ENCODE measurements at regions not wholly inside any gene's neighbourhood (a gene's known extent, or its start where the extent isn't known, plus 50 kb on each side); places are given as distances from the start of the nearest gene placed in this dataset.

DNA sequence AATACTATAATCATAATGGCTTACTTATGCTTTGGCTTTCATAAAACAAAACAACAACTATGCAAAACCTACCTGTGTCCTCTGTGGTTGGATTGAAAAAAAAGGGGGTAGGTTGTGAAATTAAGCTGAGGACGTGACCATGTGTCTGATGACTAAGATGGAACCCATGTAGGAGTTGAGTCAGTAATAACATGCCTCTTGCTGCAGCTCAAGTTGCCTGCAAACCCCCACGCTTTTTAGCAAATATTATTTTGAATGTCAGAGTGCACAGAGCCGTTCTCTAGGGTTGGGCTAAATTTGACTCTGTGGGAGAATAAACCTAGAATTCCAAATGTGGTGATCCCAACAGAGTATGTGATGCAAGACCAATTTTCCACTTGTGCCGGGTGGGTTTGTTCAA, 209.3 kb downstream of the KCNRG start:
- Histone ChIP-seq H3K4me3 (ENCODE audit: low read depth, low read length) (no peak overlapping the region), H3K9me3 (no peaks in the 10 kb centered on the region), H3K4me1 (peaks cover 5% of the 10 kb centered on the region; the same call in 1 of the 2 replicates), H3K27me3 (no peaks in the 10 kb centered on the region), H3K36me3 (no peaks in the 10 kb centered on the region)
- TF ChIP-seq, protein P1, sequence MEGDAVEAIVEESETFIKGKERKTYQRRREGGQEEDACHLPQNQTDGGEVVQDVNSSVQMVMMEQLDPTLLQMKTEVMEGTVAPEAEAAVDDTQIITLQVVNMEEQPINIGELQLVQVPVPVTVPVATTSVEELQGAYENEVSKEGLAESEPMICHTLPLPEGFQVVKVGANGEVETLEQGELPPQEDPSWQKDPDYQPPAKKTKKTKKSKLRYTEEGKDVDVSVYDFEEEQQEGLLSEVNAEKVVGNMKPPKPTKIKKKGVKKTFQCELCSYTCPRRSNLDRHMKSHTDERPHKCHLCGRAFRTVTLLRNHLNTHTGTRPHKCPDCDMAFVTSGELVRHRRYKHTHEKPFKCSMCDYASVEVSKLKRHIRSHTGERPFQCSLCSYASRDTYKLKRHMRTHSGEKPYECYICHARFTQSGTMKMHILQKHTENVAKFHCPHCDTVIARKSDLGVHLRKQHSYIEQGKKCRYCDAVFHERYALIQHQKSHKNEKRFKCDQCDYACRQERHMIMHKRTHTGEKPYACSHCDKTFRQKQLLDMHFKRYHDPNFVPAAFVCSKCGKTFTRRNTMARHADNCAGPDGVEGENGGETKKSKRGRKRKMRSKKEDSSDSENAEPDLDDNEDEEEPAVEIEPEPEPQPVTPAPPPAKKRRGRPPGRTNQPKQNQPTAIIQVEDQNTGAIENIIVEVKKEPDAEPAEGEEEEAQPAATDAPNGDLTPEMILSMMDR (IDR thresholded peaks at IDR 0.05; ENCODE audit: low read depth, low read length) = no peak
- DNase-seq = no peak

DNA sequence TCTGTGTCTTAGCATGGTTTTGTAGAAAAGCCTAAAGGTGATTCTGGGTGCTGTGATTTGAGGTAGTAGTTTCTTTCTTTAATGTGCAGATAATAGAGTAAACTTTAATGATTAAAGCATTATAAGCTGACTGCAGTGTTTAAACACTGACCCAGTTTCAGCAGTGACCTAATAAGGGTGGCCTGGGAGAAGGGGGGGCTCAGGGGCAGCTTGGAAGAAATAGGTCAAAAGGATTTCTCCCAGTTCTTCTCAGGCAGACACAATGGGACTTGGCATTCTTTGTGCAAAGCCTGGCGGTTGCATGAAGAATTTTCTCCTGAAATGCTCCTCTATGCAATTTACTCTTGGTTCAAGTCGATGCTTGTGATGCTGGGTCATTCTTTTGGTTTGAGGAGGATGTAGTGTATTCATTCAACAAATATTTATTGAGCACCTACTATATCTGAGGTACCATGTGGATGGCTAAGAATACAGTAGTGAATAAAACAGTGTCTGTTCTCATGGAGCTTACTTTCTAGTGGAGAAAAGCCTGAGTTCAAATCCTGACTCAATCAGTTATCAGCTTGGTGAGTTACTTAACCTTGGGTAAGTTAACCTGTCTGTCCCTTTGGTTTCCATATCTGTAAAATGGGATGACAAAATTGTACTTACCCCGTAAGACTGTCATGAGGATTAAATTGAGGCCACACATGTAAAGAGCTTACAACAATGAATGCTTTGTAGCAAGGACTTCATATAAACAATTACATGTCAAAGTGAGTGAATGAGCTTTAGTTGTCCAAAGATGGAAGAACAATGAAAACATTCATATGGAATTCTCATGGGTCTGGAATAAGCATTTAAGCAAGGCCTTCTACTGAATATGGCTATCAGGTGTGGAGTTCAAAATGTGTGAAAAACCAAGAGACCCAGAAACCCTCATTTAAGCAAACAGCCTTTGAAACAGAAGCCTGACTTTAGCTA, 210.2 kb downstream of the KCNRG start:
- TF ChIP-seq, protein P1 (IDR thresholded peaks at IDR 0.05; ENCODE audit: low read depth, low read length) = no peak
- no peaks in the 10 kb centered on the region for H3K9me3 ChIP-seq
- DNase-seq = no peak
- H3K36me3 ChIP-seq = no peaks in the 10 kb centered on the region
- H3K4me3 ChIP-seq (ENCODE audit: low read depth, low read length) = no peak overlapping the region
- H3K27me3 ChIP-seq = no peaks in the 10 kb centered on the region
- H3K4me1 ChIP-seq = peaks cover 5% of the 10 kb centered on the region; the same call in 1 of the 2 replicates

DNA sequence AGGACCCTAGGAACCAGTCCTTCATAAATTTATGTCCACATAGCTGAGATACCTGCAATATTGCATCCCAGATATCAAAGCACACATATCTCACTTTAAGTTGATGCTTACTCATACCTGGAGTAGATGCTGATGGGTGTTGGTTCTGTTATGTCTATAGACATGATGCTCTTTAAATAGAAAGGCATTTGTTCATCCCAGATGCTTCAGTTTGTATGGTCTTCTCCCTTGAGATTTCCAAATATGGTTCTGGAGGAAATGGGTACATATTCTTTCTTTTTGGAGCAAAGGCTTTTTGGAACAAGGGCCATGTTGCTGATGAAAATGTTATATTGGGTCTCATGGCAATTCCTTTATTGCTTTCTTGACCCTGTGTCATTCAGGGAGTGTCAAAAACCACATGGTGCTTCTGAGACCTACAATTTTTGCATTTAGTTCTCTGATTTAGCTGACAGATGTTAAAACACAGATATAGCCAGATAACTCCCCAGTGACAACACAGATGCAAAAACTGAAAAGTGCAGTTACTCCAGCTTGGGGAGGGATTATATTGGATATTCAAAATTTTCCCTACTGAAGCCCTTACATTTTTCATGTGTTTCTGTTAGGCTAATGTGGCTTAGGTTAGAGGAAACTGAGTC, 211.4 kb downstream of the KCNRG start:
- Histone ChIP-seq H3K9me3 (no peaks in the 10 kb centered on the region), H3K4me3 (ENCODE audit: low read depth, low read length) (no peak overlapping the region), H3K4me1 (peaks cover 5% of the 10 kb centered on the region; the same call in 1 of the 2 replicates), H3K36me3 (no peaks in the 10 kb centered on the region), H3K27me3 (no peaks in the 10 kb centered on the region)
- TF ChIP-seq, protein P1 (IDR thresholded peaks at IDR 0.05; ENCODE audit: low read depth, low read length) = no peak
- no peak for DNase-seq

DNA sequence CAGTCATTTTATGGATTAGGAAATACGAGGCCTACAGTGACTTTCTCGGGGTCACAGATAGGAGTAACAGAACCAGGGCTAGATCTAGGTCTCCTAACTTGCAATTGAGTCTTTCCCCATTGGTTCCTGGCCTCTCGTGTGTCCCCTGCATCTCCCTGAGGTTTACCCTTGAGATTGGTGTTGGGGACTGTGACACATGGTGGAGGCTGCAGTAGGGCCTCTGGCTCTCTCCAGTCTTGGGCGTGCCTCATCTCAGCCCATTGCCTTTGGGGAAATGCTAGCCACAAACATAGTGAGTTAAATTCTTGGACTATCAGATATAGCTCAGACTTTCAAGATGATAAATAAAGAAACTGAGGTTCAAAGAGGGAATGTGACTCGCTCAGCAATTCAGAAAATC, 212.1 kb downstream of the KCNRG start:
- H3K27me3 ChIP-seq = no peaks in the 10 kb centered on the region
- DNase-seq = no peak
- TF ChIP-seq, protein P1 (IDR thresholded peaks at IDR 0.05; ENCODE audit: low read depth, low read length) = no peak
- H3K4me3 ChIP-seq (ENCODE audit: low read depth, low read length) = no peak overlapping the region
- H3K36me3 ChIP-seq = no peaks in the 10 kb centered on the region
- peaks cover 5% of the 10 kb centered on the region; the same call in 1 of the 2 replicates for H3K4me1 ChIP-seq
- H3K9me3 ChIP-seq = no peaks in the 10 kb centered on the region

DNA sequence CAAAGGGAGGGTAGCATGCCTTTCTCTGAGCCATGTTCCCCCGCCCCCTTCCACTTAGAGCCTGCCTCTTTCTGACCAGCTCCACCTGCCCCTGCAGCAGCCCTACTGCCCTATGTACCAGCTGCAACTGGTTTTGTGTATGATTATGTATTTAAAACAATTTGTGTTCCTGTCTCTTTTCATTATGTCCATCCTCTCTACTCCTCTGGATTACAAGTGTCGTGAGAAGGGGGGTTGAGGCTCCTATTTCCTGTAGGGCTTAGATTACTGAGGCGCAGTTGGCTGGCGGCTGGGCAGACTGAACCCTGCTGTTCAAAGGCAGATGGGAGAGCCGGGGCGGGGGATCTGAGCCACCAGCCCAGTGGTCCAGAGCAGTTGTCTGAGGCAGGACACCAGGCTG, 213.3 kb downstream of the KCNRG start:
- Histone ChIP-seq H3K36me3 (no peaks in the 10 kb centered on the region), H3K4me3 (ENCODE audit: low read depth, low read length) (no peak overlapping the region), H3K27me3 (no peaks in the 10 kb centered on the region), H3K9me3 (no peaks in the 10 kb centered on the region), H3K4me1 (no peaks in the 10 kb centered on the region; the same call in 1 of the 2 replicates)
- TF ChIP-seq, protein P1 (IDR thresholded peaks at IDR 0.05; ENCODE audit: low read depth, low read length) = no peak
- DNase-seq = no peak
